HepG2 (cell line): ENCODE measurements at regions not wholly inside any gene's neighbourhood (a gene's known extent, or its start where the extent isn't known, plus 50 kb on each side); places are given as distances from the start of the nearest gene placed in this dataset.

Experiments used
- ATF2 ChIP-seq: sonication (generic); formaldehyde crosslinking; IDR thresholded peaks from 2 replicates; pipeline ENCODE4 v1.4.0; 2020; ENCODE audit warnings: missing genetic modification reagents
- CTCF ChIP-seq: sonication (generic); formaldehyde crosslinking; IDR thresholded peaks from 2 replicates; pipeline ENCODE4 v1.5.0; 2020; ENCODE audit warnings: mild to moderate bottlenecking, missing genetic modification reagents, moderate library complexity
- ELF4 ChIP-seq: sonication (generic); formaldehyde crosslinking; IDR thresholded peaks from 2 replicates; pipeline ENCODE4 v1.5.0; 2020; ENCODE audit warnings: missing genetic modification reagents, mild to moderate bottlenecking, moderate library complexity, borderline replicate concordance
- KDM5A ChIP-seq: fragments of 200-600 bp; sonication (generic); IDR thresholded peaks from 2 replicates; pipeline ENCODE4 v1.7.0; 2018; ENCODE audit warnings: antibody characterized with exemption, mild to moderate bottlenecking, low read length, borderline replicate concordance
- MAFK ChIP-seq, 2 experiments: IDR thresholded peaks in 1 of 2; conservative IDR thresholded peaks in 1 of 2; 2 replicates each; pipeline ENCODE4 v1.6.1; 2011; ENCODE audit warnings: improper control_type of control experiment in 2 of 2, low read length in 2 of 2
- NFATC3 ChIP-seq: sonication (generic); formaldehyde crosslinking; IDR thresholded peaks from 2 replicates; pipeline ENCODE4 v1.5.1; 2020; ENCODE audit warnings: mild to moderate bottlenecking, missing genetic modification reagents
- PHF8 ChIP-seq: sonication (generic); formaldehyde crosslinking; IDR thresholded peaks from 2 replicates; pipeline ENCODE4 v1.5.0; 2020; ENCODE audit warnings: missing genetic modification reagents
- RAD21 ChIP-seq: fragments of 450-650 bp; formaldehyde crosslinking; IDR thresholded peaks from 2 replicates; pipeline ENCODE4 v1.5.0; 2020; ENCODE audit warnings: mild to moderate bottlenecking
- TCF7 ChIP-seq: sonication (generic); IDR thresholded peaks from 2 replicates; pipeline ENCODE4 v1.6.1; 2016; ENCODE audit warnings: antibody characterized with exemption, low read depth
- ZNF124 ChIP-seq: sonication (generic); formaldehyde crosslinking; IDR thresholded peaks from 2 replicates; pipeline ENCODE4 v1.4.0; 2020; ENCODE audit warnings: missing genetic modification reagents
- ZNF264 ChIP-seq: sonication (generic); formaldehyde crosslinking; IDR thresholded peaks from 2 replicates; pipeline ENCODE4 v1.4.0; 2020; ENCODE audit warnings: missing genetic modification reagents
- ZNF577 ChIP-seq: sonication (generic); formaldehyde crosslinking; IDR thresholded peaks from 2 replicates; pipeline ENCODE4 v1.4.0; 2020; ENCODE audit warnings: mild to moderate bottlenecking, low read depth, missing genetic modification reagents, borderline replicate concordance
- ZNF737 ChIP-seq: sonication (generic); formaldehyde crosslinking; IDR thresholded peaks from 2 replicates; pipeline ENCODE4 v1.5.0; 2020; ENCODE audit warnings: missing genetic modification reagents, mild to moderate bottlenecking, borderline replicate concordance

- TF ChIP-seq RAD21 (CRISPR knock-in tag) (no peak), CTCF (CRISPR knock-in tag) (no peak), KDM5A (no peak), ZNF124 (CRISPR knock-in tag) (no peak), ZNF264 (CRISPR knock-in tag) (no peak), MAFK (conservative IDR thresholded peaks at IDR 0.05 in 1 of 2, IDR thresholded peaks at IDR 0.05 in 1 of 2; ENCODE audit: low read length in 2 of 2) (no peak), ZNF737 (no peak), ZNF577 (CRISPR knock-in tag) (no peak), ATF2 (CRISPR knock-in tag) (no peak), NFATC3 (CRISPR knock-in tag) (no peak), TCF7 (no peak), ELF4 (CRISPR knock-in tag) (no peak), PHF8 (CRISPR knock-in tag) (no peak)
These were observed 288.1 kb upstream of the ZC3H15 start for GRCh38 chr2:186197955-186198354.
